ENCODE measurements at regions not wholly inside any gene's neighbourhood (a gene's known extent, or its start where the extent isn't known, plus 50 kb on each side); places are given as distances from the start of the nearest gene placed in this dataset.

- no peak for TF ChIP-seq REST (IDR thresholded peaks at IDR 0.05)
- TF ChIP-seq KDM5A (IDR thresholded peaks at IDR 0.05) = no peak
- TF ChIP-seq RFX5 (IDR thresholded peaks at IDR 0.05) = no peak
- no peak for TF ChIP-seq POLR2A (IDR thresholded peaks at IDR 0.05; ENCODE audit: low read length)
- TF ChIP-seq ZFP36 (IDR thresholded peaks at IDR 0.05; ENCODE audit: borderline replicate concordance, partially characterized antibody) = no peak
- TF ChIP-seq EP300 (IDR thresholded peaks at IDR 0.05) = no peak
- no peak for TF ChIP-seq CTCF (IDR thresholded peaks at IDR 0.05)
- TF ChIP-seq KDM1A (IDR thresholded peaks at IDR 0.05; ENCODE audit: low read depth) = no peak
- no peak for TF ChIP-seq RAD21 (conservative IDR thresholded peaks at IDR 0.05 in 1 of 2, IDR thresholded peaks at IDR 0.05 in 1 of 2)
- no peak for TF ChIP-seq HMGXB4 (CRISPR knock-in tag; IDR thresholded peaks at IDR 0.05; ENCODE audit: borderline replicate concordance)
- TF ChIP-seq RNF2 (IDR thresholded peaks at IDR 0.05; ENCODE audit: borderline replicate concordance, low read depth) = no peak
- TF ChIP-seq NR3C1 (IDR thresholded peaks at IDR 0.05) = no peak
- TF ChIP-seq ZC3H11A (IDR thresholded peaks at IDR 0.05) = no peak
These were observed 452.9 kb downstream of the JRKL start for GRCh38 chr11:96842731-96843130.

Data from A549 (cell line).